NB4 (cell line): ENCODE measurements at regions not wholly inside any gene's neighbourhood (a gene's known extent, or its start where the extent isn't known, plus 50 kb on each side); places are given as distances from the start of the nearest gene placed in this dataset.

Source experiments
- DNase-seq: peaks from one replicate; pipeline ENCODE4 v3.0.0; 2010; ENCODE audit warnings: low read depth
- H3K4me3 ChIP-seq: one replicate; pipeline ENCODE4 v1.5.1; 2011; ENCODE audit warnings: mild to moderate bottlenecking, low read depth, low read length, moderate library complexity
- CTCF ChIP-seq: IDR thresholded peaks from one replicate; pipeline ENCODE4 v1.5.1; 2012; ENCODE audit warnings: low read depth, low read length
- MAX ChIP-seq: IDR thresholded peaks from 2 replicates; pipeline ENCODE4 v1.6.1; 2011; ENCODE audit warnings: low read depth, low read length
- MYC ChIP-seq: IDR thresholded peaks from 2 replicates; pipeline ENCODE4 v1.6.1; 2011; ENCODE audit warnings: low read depth, low read length
- POLR2A ChIP-seq: IDR thresholded peaks from 2 replicates; pipeline ENCODE4 v1.6.1; 2011; ENCODE audit warnings: mild to moderate bottlenecking; ENCODE audit not compliant: insufficient read length; ENCODE audit errors: extremely low read depth

GRCh38 chr9:2489838-2490314 lies 131.7 kb upstream of the VLDLR start:
- TF ChIP-seq CTCF (no peak), MYC (peak; percentile 64), POLR2A (no peak), MAX (peak; percentile 75)
- DNase-seq: no peak
- H3K4me3 ChIP-seq: no peak overlapping the region

- H3K4me3 ChIP-seq: no peak overlapping the region
- TF ChIP-seq MAX (no peak), POLR2A (no peak), MYC (no peak), CTCF (no peak)
- no peak for DNase-seq
Measured at GRCh38 chr9:2492161-2492560, 129.4 kb upstream of the VLDLR start.

GRCh38 chr9:2493109-2493508 lies 128.5 kb upstream of the VLDLR start:
- TF ChIP-seq POLR2A: no peak
- TF ChIP-seq CTCF: no peak
- peak; percentile 72 for TF ChIP-seq MYC
- TF ChIP-seq MAX: peak; percentile 43
- peak; percentile 39 for DNase-seq

GRCh38 chr9:2493529-2493928 lies 128.1 kb upstream of the VLDLR start:
- DNase-seq: no peak
- no peak for TF ChIP-seq MYC
- no peak for TF ChIP-seq POLR2A
- no peak for TF ChIP-seq CTCF
- no peak for TF ChIP-seq MAX

More at GRCh38 chr9:2493109-2493508, 128.5 kb upstream of the VLDLR start:
- no peak overlapping the region for H3K4me3 ChIP-seq

GRCh38 chr9:2494562-2494961 lies 127.0 kb upstream of the VLDLR start:
- no peak overlapping the region for H3K4me3 ChIP-seq
- DNase-seq: no peak
- no peak for TF ChIP-seq MAX
- TF ChIP-seq MYC: no peak
- no peak for TF ChIP-seq CTCF
- no peak for TF ChIP-seq POLR2A

More at GRCh38 chr9:2493529-2493928, 128.1 kb upstream of the VLDLR start:
- H3K4me3 ChIP-seq: no peak overlapping the region
